GM19467 (cell line): ENCODE measurements at regions not wholly inside any gene's neighbourhood (a gene's known extent, or its start where the extent isn't known, plus 50 kb on each side); places are given as distances from the start of the nearest gene placed in this dataset.

ENCODE experiments used
- ATAC-seq: cut with Tn5 transposase; IDR thresholded peaks from one replicate; pipeline ENCODE4 v1.9.1; 2021; ENCODE audit warnings: mild to moderate bottlenecking, moderate library complexity; ENCODE audit not compliant: unreplicated experiment

DNA sequence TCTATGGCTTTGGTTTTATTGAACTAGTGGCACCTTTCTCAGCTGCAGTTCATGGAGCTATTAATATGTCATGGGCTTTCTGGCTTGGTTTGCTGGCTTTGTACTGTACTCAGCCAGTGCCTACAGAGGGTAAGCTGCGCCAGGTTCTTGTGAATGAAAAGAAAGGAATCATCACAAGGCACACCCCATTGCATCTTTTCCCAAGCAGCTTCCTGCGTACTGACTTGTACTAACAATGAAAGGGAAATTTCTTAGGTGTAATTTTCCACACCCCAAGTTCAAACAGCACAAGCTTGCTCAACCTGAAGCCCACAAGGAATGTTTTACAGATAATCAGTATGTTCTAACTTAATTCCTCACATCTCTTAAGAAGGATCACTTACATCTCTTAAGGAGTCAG, 78.0 kb upstream of the TNFSF18 start:
- no peak for ATAC-seq

DNA sequence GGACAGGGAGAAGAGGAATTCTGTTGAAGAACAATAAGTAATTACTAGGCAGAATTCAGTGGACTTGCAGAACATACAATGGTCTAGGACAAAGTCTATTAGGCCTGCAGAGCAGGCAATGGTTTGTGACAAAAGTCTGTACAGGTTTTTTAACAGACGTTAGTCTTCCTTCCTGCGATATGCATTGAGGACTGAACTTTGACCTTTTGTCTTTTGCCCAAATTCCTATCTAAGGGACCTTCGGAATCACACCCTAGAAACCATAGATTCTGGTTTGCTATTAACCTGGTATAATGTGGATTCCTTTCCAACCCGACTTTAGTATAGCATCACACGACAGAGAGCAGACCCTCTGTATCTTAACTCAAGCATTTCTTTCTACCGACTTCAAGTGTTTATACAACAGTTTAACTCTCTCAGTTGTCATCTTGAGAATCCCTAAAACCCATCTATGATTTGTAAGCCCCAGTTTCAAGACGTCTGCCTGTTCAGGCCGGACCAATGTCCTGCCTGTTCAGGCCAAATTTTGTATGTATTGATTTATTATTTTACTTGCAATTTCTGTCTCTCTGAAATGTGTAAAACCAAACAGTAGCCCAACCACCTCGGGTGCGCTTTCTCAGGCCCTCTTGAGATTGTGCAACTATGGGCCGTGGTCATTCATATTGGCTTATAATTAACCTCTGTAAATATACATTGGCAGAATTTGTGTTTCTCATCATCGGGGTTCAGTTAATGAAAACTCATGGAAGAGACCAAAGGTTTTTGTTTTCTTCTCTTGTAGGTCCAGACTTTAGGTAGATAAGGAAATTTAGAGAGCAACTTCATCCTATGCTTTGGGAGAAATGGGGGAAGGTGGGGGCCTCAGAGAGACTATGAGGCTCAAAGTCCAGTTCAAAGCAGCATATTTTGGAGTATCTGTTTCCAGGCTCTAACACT, 76.9 kb upstream of the TNFSF18 start:
- no peak for ATAC-seq

DNA sequence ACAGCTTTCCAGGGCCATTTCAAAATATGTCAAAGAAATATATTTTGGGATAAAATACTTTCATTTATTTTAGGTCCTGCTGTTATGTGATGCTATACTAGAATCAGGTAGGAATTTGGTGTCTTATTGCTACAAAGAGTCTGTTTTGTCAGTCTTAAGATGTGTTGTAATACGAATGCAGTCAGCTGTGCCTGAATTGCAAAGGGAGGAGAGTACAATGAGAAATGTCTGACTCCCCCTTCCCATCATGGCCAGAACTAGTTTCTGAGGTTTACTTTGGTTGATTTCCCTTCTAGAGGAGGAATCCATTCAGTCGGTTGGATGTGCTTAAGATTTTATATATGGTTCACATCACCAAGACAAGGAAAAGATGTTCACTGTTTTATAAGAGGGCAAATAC, 75.7 kb upstream of the TNFSF18 start:
- ATAC-seq: no peak

DNA sequence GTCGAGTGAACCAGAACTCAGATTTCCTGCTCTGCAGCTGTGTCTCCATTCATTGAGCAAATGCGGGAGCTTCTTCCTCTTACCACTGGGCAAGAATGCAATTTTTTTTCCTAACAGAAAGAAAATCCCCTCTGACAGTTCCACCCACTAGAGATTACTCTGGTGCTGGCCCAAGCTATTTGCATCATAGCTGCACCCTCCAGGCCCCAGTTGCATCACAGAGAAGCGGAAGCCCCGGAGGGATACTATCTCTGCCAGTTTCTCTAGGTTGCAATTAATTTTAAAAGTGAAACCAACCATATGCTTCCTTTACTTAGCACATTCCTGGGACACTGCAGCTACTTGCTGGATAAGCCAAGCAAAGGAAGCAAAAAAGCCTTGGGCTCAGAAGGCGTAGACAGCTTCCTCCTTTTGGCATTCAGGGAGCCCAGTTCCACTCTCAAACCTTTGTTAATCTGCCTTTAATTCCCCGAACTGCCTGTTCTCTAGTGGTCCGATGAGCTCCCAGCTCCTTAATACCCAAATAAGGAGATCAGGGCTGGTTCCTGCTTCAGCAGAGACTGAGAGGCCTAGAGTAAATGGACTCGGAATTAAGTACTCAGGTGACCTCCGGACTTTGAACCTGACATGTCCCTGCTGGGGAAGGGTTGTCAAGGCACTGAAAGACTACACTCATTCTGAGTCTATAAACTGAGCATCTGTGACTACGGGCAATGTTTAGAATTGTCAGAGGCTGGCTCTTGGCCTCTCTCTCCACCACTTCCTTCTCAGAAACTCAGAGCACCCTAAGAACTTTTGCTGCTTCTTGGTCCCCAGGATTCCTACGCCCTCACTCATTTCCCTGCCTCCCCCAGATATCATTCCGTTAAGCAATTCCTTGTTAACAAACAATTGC, 72.5 kb upstream of the TNFSF18 start:
- no peak for ATAC-seq

DNA sequence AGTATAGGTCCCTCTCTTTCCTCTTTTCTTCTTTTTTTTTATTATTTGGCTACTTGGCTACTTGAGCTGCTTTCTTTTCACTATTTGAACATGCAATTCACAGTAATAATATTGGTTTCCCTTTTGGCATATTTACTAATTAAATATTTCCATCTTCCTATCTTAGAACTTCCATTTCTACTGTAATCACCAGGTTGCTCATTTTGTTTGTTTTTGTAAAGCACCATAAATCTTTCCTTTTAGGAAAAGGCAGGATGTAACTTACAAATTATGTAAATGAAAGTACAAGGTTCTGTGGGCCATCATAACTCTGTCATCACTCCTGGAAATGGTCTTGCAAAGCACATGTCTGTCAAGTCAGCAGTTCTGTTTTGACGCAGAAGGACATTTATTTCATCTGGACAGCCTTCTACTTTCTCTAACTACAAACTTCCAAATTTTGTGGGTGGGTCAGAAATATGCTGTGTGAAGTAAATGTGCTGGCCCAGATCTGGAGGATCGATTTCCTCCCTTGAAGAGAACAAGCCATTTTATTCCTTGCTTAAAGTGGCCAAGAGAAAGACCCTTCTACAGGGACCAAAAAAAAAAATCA, 71.7 kb upstream of the TNFSF18 start:
- no peak for ATAC-seq

DNA sequence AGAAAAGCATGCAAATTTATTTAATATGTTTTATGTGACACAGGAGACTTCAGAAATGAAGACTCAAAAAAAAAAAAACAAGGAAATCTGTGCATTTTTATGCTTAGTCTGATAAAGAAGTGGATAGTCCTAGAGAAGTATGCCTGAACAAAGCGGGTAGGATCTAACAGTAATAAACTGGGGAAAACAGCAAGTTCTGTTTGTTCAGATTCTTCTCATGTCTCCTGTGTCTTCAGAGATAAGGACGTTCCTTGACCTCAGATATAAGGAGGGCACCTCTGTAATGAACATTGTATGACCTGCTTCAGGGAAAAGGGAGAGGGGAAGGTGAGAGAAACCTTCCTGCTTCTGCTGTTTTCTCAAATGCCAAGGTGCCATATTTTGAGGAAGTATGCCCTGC, 67.7 kb upstream of the TNFSF18 start:
- ATAC-seq: no peak

DNA sequence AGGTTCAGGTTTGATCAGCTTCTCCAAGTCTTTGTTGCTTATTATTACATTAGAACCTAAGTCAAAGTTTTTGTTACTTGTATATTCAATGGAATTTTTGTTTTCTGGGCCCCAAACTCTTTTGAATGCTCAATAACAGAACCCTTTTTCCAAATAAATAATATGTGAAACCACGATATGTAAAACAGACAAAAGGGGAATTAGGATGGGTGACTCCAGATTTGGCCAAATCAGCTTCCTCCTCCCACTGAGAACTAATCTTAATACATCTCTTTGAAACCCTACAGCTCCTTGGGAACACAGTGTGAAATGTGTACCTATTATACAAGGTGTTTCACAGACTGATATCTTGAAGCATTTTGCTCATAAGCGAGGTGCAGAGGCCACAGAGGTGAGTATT, 67.0 kb upstream of the TNFSF18 start:
- ATAC-seq: no peak

DNA sequence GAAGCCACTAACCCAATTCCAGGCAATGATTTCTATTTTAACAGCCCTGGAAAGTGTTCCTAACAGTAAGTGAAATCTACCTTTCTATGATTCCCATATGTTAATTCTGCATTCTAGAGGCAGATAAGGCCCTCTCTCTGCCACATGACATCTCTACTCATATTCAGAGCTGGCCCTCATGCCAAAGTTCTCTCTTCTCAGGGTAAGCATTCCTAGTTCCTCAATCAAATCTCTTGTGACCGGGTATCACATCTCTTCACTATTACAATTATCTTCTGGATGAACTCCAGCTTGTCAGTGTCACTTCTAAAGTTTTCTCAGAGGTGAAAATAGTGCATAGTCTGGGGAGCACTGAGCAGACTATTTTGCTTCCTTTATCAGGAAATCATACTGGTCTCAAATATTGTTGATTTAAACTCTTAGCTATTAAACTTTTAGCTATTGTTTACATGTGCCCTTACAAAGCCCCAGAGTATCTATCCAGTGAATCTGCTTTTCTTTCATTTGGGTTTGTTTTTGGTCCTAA, 66.4 kb upstream of the TNFSF18 start:
- ATAC-seq: no peak

DNA sequence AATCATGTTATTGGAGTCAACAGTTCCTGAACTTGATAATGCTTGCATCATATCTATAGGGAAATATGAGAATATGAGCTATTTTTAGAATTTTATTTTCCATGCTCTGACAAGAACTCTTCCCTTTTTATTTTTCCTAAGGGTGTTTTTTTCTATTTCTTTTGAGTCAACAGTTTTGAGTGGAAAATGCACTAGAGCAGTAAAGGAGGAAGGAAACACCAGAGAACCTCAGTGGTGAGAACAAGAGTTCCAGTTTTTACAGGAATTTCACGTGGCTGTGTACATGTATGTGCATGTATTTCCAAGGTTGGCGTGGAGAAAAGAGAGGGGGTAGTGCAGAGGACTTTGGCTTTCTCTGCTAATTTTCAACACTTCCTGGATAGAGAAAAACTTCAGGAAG, 63.6 kb upstream of the TNFSF18 start:
- no peak for ATAC-seq

DNA sequence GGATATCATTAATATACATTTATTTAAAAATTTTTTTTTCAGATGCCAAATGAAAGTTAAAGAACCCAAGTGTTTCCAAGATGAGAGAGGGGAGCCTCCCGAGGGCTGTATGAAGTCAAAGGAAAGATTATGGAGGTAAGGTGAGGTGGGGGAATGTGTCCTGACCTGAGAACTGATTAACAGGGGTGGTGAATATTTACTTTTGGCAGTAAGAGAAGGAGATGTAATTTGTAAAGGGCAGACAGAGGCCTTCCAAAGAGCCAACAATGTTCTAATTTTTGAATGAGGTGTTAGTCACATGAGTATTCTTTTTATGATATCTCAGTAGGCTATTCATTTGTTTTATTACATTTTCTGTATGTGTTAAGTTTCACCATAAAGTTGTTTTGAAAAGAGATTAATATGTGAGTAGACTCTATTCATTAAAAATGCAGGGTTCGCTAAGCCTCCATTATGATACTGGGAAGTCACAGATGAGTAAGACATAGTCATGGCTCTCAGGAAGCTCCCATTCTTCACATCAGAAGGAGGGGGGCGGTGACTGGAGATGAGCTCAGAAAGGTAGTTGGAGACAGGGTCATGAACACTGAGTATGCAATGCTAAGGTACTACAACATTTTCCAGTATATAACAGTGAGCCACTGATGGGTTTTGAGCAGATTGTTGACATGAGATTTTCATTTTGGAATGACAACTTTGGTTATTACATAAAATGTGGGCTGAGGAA, 62.4 kb upstream of the TNFSF18 start:
- no peak for ATAC-seq

DNA sequence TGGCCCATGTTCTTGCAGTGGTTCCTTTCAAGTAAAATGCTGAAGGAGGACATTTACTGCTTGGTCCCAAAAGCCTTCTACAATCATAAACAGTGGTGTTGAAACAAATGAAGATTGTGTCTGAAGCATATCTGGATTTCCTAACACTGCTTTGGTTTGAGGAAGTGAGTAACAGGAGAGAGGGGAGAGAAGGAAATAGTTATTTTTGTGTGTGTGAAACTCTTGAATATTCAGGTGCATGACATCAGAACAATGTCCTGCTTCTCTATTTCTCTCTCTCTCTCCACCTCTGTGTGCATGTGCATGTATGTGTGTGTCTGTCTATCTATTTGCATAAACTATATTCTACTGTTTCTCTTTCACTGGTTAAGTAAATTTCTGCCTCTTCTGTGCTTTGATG, 61.4 kb upstream of the TNFSF18 start:
- peak; percentile 86 for ATAC-seq

DNA sequence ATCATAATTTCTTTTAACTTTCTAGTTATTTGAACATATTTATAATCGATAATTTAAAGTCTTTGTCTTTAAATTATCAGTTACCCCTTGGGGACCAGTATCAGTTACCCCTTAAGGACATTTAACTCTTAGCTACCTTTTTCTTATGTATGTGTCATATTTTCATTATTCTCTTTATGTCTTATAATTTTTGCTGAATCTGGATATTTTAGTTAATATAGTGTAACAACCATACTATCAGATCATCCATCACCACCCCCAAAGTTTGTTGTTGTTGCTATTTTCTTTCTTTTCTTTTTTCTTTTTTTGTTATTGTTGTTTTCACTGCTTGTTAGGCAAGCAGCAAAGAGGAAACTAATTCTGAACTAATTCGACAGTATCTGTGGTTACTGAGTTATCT, 57.0 kb upstream of the TNFSF18 start:
- ATAC-seq: no peak

DNA sequence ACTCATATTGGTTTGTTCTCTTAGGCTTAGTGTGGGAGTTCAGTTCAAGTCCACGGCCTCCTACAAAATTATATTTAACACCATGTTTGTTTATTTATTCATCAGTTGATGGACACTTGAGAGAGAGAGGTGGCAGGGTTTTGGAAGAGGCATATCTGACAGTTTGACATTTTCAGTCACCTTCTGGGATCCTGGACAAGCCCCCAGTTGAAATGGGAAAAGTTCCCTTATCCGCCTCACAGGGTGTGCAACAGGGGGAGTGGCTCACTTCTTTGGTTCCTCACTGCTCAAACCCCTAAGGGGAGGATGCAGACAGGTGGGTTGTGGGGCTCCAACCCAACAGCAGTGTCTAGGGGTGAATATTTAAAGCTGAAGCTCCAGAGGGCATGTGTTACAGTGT, 52.3 kb upstream of the TNFSF18 start:
- ATAC-seq: no peak

DNA sequence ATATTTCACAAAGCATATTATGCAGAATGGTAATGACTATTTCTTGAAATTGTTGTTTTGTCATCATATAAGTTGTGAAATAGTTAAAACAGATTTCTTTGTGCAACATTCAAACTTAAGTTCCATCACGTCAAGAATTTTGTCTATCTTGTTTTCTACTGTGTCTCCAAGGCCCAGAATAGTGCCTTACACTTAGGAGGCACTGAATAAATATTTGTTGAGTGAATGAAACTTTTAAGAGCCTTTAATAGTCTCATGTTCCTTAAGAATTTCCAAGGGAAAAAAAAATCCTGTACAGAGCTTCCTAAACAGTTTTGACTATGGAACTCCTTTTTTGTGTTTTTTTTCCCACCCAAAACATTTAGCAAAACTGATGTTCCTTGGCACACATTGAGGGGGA, 50.8 kb upstream of the TNFSF18 start:
- no peak for ATAC-seq

DNA sequence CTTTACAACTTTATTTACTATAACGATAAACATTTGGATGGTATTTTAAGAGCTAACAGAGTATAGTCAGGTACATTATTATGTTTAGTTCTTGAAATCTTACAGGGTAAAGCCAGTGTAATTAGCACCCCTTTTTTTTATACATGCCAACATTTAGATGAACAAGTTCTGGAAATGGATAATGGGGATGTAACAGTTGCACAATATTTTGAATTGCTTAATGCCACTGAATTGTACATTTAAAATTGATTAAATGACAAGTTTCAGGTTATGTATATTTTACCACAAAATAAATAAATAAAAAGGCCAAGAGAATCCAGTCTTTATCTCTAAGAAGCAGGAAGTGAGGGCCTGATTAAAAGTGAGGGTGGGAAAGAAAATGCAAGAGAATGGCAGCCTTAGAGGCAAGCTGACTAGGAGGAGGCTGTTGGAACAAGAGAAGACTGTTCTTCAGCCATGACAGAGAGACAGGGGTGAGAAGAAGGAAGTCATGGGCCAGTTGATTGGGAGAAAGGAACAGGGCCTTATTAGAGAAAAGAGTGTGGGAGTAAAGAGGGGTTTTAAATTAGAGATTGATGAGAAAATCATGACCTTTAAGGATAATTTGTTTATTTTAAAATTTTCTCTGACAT, 49.9 kb upstream of the TNFSF18 start:
- ATAC-seq: no peak
